Osteoblast (primary cell): ENCODE measurements at regions not wholly inside any gene's neighbourhood (a gene's known extent, or its start where the extent isn't known, plus 50 kb on each side); places are given as distances from the start of the nearest gene placed in this dataset.

ENCODE experiments used
- DNase-seq: peaks from one replicate; pipeline ENCODE4 v3.0.0; 2011; ENCODE audit warnings: low spot score, mixed read lengths; ENCODE audit not compliant: insufficient read length; ENCODE audit errors: missing footprints
- H2AFZ ChIP-seq: 2 replicates; pipeline ENCODE4 v1.6.0; 2011; ENCODE audit warnings: mild to moderate bottlenecking, low read length
- H3K27ac ChIP-seq: 2 replicates; pipeline ENCODE4 v1.5.1; 2011; ENCODE audit warnings: mild to moderate bottlenecking, low read depth, low read length, moderate library complexity
- H3K27me3 ChIP-seq: 2 replicates; pipeline ENCODE4 v1.6.0; 2012; ENCODE audit warnings: mild to moderate bottlenecking, control low read depth, inconsistent platforms, low read length, moderate library complexity; ENCODE audit not compliant: insufficient read depth
- H3K36me3 ChIP-seq: 2 replicates; pipeline ENCODE4 v1.5.1; 2011; ENCODE audit warnings: mild to moderate bottlenecking, low read length, control low read depth, moderate library complexity; ENCODE audit not compliant: insufficient read depth
- H3K4me1 ChIP-seq: 2 replicates; pipeline ENCODE4 v1.5.1; 2011; ENCODE audit warnings: mild to moderate bottlenecking, low read length, control low read depth, moderate library complexity; ENCODE audit not compliant: insufficient read depth
- H3K4me2 ChIP-seq: 2 replicates; pipeline ENCODE4 v1.6.0; 2011; ENCODE audit warnings: mild to moderate bottlenecking, low read length; ENCODE audit not compliant: insufficient read depth
- H3K4me3 ChIP-seq: fragments of 200-600 bp; sonication (generic); 3 replicates; pipeline ENCODE4 v1.5.1; 2012; ENCODE audit warnings: mild to moderate bottlenecking, low read length, inconsistent platforms; ENCODE audit not compliant: insufficient read depth
- H3K79me2 ChIP-seq: 2 replicates; pipeline ENCODE4 v1.6.0; 2012; ENCODE audit warnings: mild to moderate bottlenecking, low read length, control low read depth, inconsistent platforms; ENCODE audit not compliant: insufficient read depth
- H3K9me3 ChIP-seq: 2 replicates; pipeline ENCODE4 v1.5.1; 2011; ENCODE audit warnings: low read depth, low read length, control low read depth
- H4K20me1 ChIP-seq: 2 replicates; pipeline ENCODE4 v1.6.0; 2012; ENCODE audit warnings: mild to moderate bottlenecking, low read length, control low read depth; ENCODE audit not compliant: insufficient read depth
- TF ChIP-seq, protein P1 (sequence below): IDR thresholded peaks from 2 replicates; pipeline ENCODE4 v1.5.1; 2011; ENCODE audit warnings: mild to moderate bottlenecking, low read depth, low read length, moderate library complexity; ENCODE audit errors: extremely low read depth

DNA sequence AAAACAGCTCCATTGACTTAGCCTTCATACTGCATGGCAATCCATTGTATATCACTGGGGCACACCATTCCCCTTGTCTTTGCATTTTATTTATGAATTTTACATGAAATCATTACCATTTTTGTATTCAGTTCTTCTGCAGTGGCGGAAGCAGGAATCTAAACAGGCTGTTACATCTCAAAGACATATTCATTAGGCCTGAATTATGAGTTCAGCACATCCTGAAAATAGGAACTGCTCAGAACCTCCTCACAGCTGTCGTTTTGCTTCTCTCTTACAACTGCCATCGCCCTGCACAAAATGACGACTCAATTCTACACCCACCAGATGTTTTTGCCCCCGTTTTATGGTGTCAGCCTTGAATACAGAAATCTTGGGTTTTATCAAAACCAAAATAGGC is 474.4 kb upstream of the MAGEB18 start:
- Histone ChIP-seq H3K4me3 (no peak overlapping the region), H2AFZ (no peak overlapping the region), H3K4me2 (no peak overlapping the region), H3K27me3 (no peaks in the 10 kb centered on the region), H3K4me1 (no peaks in the 10 kb centered on the region), H3K79me2 (no peaks in the 10 kb centered on the region), H3K9me3 (no peaks in the 10 kb centered on the region), H3K36me3 (no peaks in the 10 kb centered on the region), H3K27ac (no peak overlapping the region), H4K20me1 (no peaks in the 10 kb centered on the region)
- DNase-seq: no peak
- TF ChIP-seq, protein P1, sequence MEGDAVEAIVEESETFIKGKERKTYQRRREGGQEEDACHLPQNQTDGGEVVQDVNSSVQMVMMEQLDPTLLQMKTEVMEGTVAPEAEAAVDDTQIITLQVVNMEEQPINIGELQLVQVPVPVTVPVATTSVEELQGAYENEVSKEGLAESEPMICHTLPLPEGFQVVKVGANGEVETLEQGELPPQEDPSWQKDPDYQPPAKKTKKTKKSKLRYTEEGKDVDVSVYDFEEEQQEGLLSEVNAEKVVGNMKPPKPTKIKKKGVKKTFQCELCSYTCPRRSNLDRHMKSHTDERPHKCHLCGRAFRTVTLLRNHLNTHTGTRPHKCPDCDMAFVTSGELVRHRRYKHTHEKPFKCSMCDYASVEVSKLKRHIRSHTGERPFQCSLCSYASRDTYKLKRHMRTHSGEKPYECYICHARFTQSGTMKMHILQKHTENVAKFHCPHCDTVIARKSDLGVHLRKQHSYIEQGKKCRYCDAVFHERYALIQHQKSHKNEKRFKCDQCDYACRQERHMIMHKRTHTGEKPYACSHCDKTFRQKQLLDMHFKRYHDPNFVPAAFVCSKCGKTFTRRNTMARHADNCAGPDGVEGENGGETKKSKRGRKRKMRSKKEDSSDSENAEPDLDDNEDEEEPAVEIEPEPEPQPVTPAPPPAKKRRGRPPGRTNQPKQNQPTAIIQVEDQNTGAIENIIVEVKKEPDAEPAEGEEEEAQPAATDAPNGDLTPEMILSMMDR: no peak

DNA sequence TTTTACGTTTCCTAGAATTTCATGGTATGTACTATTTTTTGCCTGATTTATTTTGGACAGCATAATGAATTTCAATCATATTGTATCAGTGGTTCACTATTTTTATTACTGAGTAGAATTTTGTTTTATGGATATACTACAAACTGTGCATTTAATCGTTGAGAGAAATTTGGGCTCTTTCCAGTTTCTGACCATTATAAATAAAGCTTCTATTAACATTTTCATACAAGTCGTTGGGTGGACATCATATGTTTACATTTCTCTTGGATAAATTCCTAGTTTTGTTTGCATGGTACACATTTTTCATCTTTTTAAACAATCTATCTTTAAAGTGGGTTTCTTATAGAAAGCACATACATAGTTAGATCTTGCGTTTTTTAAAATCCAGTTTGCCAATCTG is 472.7 kb upstream of the MAGEB18 start:
- Histone ChIP-seq H3K27ac (no peak overlapping the region), H3K36me3 (no peaks in the 10 kb centered on the region), H3K4me2 (no peak overlapping the region), H3K79me2 (no peaks in the 10 kb centered on the region), H3K4me1 (no peaks in the 10 kb centered on the region), H3K27me3 (no peaks in the 10 kb centered on the region), H4K20me1 (no peaks in the 10 kb centered on the region), H2AFZ (no peak overlapping the region), H3K4me3 (no peak overlapping the region), H3K9me3 (no peaks in the 10 kb centered on the region)
- no peak for DNase-seq
- TF ChIP-seq, protein P1: no peak

DNA sequence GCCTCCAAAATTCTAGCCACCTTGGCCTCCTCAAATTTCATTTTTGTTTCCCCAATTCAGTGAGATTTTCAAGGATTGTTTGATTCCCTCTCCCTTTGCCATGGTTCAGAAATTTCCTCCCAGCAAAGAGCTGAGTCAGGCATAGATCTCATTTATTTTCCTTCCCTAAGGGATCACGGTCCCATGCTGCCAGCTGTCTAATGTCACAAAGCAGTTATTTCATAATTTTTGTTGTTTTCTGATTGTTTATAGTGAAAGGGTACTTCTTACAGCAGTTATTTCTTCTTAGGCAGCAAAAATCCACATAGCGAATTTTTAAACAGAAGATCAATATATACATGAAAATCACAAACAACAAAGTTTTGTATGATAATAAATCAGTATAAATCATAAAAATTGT is 470.5 kb upstream of the MAGEB18 start:
- no peaks in the 10 kb centered on the region for H4K20me1 ChIP-seq
- no peak overlapping the region for H3K27ac ChIP-seq
- no peak for DNase-seq
- H3K4me1 ChIP-seq: no peaks in the 10 kb centered on the region
- H3K79me2 ChIP-seq: no peaks in the 10 kb centered on the region
- H3K4me3 ChIP-seq: no peak overlapping the region
- H3K36me3 ChIP-seq: no peaks in the 10 kb centered on the region
- H3K4me2 ChIP-seq: no peak overlapping the region
- H2AFZ ChIP-seq: no peak overlapping the region
- H3K27me3 ChIP-seq: no peaks in the 10 kb centered on the region
- TF ChIP-seq, protein P1: no peak
- no peaks in the 10 kb centered on the region for H3K9me3 ChIP-seq

DNA sequence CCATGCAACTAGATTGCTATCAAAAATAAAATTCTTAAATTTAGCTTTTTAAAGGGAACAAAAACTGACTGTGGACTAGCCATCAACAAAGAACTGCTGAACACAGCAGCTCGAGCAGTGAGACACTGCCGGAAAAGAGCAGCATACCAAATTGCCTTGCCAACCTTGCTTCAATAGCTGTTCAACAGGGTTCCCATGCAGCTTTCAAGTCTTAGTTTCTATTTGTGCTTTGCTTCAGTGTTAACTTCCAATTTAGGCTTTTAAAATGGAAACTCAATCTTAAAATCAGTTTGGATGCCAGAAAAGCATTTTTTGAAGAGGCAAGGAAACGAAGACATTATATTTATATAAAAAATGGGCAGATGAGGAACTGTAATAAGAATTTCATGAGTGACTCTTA is 463.4 kb upstream of the MAGEB18 start:
- Histone ChIP-seq H3K27me3 (no peaks in the 10 kb centered on the region), H3K36me3 (no peaks in the 10 kb centered on the region), H3K27ac (no peak overlapping the region), H3K9me3 (peaks cover 2% of the 10 kb centered on the region), H3K4me3 (no peak overlapping the region), H3K4me1 (no peaks in the 10 kb centered on the region), H4K20me1 (no peaks in the 10 kb centered on the region), H2AFZ (no peak overlapping the region), H3K4me2 (no peak overlapping the region), H3K79me2 (no peaks in the 10 kb centered on the region)
- TF ChIP-seq, protein P1: no peak
- DNase-seq: no peak
